NCI-H345 (cell line): ENCODE measurements at regions not wholly inside any gene's neighbourhood (a gene's known extent, or its start where the extent isn't known, plus 50 kb on each side); places are given as distances from the start of the nearest gene placed in this dataset.

Experiments used
- DNase-seq: peaks from one replicate; lab custom pipeline; 2025; lab: John Stamatoyannopoulos, UW

- no peak for DNase-seq
Measured at GRCh38 chr2:20560011-20560410, 90.9 kb downstream of the HS1BP3 start.

GRCh38 chr2:20560891-20561636, 89.8 kb downstream of the HS1BP3 start:
- DNase-seq: no peak

DNA sequence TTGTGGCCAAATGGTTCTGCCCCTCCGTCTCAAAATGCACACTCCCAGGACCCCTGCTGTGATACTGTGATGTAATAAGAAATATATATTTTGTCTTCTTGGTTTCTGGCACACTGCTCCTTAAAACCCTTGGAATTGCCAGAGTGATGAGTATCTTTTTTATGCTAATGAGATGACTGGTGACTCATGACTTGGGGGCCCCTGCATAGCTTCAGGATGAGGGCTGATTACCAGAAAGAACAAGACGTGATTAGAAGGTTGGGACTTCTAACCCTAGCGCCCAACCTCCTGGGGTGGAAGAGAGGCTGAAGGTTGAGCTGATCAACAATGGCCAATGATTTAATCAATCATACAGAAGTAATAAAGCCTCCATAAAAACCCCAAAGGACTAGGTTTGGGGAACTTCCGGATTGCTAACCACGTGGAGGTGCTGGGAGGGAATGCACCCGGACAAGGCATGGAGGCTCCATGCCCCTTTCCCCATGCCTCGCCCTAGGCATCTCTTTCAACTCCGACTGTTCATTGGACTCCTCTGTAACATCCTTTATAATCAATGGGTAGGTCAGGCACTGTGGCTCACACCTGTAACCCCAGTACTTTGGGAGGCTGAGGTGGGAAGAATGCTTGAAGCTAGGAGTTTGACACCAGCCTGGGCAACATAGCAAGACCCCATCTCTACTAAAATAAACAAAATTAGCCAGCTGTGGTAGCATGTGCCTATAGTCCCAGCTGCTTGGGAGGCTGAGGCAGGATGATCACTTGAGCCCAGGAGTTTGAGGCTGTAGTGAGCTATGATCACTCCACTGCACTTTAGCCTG, 89.1 kb downstream of the HS1BP3 start:
- DNase-seq: no peak

- no peak for DNase-seq
Measured at GRCh38 chr2:20562540-20563225, 88.2 kb downstream of the HS1BP3 start.

- DNase-seq: no peak
Measured at GRCh38 chr2:20563251-20563650, 87.6 kb downstream of the HS1BP3 start.

DNA sequence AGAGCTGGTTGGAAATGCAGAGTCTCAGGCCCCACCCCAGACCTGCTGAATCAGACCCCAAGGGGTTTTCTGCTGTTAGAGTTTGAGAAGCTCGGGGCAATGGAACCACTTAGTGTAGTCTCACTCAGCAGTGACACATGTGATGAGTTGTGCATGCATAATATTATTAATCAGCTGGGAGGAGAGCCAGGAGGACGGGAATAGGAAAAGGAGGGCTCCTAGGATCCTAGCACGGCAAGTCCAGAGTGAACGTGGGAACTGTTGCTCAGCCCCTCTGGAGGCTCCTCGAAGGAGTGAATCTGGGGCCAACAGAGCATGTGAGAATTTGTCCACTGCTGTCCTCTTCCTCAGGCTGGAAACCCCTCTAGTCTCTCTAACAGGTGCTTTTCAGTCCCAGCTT, 87.1 kb downstream of the HS1BP3 start:
- no peak for DNase-seq

- DNase-seq: no peak
Measured at GRCh38 chr2:20565101-20565622, 85.7 kb downstream of the HS1BP3 start.

DNA sequence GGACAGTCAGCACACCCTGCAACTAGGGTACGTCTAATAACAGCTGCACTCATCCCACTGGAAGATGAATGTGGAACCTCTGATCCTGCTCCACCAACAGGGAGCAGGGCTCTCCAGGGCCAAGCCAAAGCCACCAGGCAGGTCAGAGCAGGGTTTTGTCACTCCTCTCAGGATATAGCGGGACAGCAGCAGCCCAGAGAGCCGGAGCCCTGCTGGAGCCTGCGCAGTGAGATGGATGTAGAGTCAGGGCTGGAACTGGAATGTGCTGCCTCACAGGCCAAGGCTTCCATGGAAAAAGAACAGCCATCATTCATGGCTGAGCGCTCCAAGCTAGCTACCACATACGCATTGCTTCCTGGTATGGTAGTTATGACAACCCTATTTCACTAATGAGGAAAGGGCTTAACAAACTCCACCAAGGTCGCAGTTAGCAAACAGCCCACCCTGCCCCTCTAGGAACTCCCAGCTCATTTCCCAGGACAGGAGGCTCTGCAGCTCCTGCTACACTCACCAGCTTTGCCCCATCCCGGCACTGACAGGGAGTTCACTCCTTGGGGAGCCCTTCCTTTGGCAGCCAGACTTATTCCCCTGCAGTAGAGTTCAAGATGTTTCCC, 85.2 kb downstream of the HS1BP3 start:
- DNase-seq: no peak

DNA sequence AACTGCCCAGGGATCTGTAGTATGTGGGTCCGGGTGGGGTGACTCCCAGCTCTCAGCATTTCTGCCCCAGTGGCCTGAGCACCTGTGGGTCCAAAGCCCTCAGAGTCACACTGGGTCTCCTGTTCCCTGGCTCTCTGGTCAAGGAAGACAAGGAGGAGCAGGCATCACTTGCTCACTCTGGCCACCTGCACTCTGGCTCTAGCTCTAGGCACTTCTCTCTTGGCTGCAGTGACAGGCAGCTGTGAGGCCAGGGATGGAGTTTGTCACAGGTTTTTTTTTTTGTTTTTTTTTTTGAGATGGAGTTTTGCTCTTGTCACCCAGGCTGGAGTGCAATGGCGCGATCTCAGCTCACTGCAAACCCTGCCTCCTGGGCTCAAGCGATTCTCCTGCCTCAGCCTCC, 84.6 kb downstream of the HS1BP3 start:
- no peak for DNase-seq

DNA sequence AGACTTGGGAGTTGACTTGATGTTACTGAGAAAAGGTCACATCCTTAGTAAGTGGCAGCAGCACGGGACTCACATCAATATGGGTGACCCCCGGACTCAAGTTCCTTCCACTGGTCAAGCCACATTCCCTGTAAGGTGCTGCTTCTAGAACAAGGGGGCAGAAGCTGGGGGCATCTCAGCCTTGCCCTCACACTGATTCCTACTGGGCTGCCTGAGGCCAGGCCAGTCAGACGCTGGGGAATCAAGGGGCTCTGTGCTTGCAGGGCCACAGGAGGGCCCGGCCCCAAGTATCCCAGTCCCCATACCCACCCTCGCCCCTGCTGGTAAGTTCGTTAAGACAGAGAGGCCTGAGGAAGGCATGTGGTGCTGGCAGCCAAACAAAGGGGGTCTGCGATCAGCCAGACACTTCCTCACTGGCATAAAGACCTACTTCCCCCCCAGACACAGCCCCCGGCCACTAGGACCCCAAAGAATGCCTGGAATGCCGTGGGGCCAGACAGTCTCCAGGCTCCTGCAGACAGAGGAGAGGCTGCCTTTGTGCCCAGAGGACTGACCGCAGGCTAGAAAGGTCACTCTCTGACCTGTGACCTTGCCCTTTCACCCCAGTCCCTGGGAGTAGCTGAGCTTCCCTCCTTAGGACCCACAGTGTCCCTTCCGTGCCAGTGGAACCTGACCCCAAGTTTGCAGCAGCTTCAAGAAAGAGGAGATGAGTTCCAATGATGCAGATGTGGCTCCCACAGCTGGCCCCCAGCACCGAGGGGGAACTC, 83.6 kb downstream of the HS1BP3 start:
- no peak for DNase-seq
